Stimulated activated CD4-positive, alpha-beta T cell treated with anti-CD3 and anti-CD28 coated beads, Interleukin-1b, Interleukin-23, amount 100 ng/mL, for 1 hour (primary cell): ENCODE measurements at regions not wholly inside any gene's neighbourhood (a gene's known extent, or its start where the extent isn't known, plus 50 kb on each side); places are given as distances from the start of the nearest gene placed in this dataset.

Source experiments
- DNase-seq, 2 donors: peaks; one replicate each; pipeline ENCODE4 v3.0.0-alpha.2; 2020; ENCODE audit warnings: low read depth in 2 of 2

- DNase-seq = no peak
Measured at GRCh38 chr7:25844102-25844870, 307.7 kb upstream of the NFE2L3 start.

DNA sequence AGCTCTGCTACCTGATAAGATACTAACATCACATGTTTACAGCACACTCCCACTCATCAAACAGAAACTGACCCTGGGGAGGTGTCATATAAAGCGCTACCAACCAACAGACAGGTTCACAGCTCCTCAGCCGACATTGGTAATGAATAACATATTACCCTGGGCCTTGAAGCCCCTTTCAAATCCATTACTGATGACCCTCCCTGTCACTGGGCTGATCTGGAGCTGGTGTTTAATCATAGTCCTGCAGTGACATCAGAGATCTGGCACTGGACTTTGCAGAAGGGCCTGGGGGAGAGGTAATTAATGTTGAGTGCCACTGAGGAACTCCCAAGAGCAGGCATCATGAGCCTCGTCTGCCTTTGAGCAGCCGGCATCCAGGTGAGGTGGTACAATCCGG lies 306.5 kb upstream of the NFE2L3 start:
- no peak for DNase-seq

GRCh38 chr7:25846722-25847121 lies 305.3 kb upstream of the NFE2L3 start:
- DNase-seq = no peak

DNA sequence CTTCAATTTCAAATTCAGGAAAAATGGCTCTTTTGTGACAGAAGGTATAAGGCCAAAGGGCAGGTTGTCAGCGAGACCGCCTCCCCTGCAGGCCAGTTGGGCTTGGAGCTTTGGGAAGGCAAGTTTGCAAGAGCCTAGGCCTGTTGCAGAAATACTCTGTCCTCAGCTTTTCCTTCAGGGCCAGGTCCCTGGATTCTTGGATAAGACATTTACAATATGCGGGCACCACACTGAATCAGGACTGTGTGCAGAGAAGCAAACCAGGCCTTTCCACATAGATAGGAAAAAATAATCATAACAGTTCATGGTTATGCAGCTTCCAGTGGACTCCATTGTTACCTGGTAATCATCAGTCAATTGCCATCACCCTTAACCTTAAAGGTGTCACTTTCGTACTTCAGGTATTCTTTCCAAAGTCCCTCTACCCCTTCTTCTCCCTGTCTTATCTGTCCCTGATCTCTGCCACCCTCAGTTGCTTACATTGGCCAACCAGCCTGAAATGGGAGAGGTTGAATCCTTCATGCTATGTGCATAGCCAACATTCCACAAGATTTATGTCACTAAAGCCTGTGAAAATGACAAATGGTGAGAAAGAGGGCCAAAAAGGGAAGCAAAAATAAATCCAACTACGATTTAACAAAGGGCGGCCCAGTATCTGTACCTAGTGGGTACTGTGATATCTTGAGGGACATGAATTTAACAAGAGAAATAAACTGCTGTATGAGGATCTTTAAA lies 304.5 kb upstream of the NFE2L3 start:
- no peak for DNase-seq

GRCh38 chr7:25849500-25850184 lies 302.4 kb upstream of the NFE2L3 start:
- no peak for DNase-seq

DNA sequence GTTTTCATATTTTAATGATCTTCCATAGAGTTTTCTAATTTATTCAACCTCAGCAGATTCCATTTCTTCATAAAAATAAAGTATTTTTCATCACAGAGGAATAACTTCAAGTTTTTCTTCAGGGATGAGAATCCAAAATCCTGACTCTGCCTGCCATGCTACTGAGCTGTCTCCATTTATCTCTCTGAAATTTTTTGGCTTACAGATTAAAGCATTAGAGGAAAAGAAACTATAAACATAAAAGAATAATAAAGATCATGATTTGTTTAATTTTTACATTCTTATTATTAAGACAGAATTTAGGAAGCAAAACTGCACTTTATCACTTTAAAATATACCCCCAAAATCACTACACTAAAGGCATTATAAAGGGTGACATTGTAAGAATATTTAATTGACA lies 301.8 kb upstream of the NFE2L3 start:
- no peak for DNase-seq

DNA sequence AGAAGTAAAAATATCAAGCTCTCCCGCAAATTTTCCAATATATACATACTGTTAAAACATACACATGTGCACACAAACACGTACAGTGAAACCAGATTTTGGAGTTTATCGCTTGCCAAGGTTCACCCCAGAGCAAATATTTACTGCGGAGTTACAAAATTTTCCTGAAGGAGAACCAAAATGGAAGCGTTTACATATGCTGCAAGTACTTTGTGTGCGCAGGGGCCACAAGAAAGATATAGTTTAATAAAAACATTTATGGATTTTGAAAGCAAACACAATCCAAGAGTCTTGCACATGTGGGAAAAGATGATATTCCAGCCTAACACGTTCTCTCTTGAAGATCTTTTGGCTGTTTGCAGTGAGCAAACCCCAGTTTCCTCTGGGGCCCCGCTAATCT lies 301.3 kb upstream of the NFE2L3 start:
- no peak for DNase-seq

DNA sequence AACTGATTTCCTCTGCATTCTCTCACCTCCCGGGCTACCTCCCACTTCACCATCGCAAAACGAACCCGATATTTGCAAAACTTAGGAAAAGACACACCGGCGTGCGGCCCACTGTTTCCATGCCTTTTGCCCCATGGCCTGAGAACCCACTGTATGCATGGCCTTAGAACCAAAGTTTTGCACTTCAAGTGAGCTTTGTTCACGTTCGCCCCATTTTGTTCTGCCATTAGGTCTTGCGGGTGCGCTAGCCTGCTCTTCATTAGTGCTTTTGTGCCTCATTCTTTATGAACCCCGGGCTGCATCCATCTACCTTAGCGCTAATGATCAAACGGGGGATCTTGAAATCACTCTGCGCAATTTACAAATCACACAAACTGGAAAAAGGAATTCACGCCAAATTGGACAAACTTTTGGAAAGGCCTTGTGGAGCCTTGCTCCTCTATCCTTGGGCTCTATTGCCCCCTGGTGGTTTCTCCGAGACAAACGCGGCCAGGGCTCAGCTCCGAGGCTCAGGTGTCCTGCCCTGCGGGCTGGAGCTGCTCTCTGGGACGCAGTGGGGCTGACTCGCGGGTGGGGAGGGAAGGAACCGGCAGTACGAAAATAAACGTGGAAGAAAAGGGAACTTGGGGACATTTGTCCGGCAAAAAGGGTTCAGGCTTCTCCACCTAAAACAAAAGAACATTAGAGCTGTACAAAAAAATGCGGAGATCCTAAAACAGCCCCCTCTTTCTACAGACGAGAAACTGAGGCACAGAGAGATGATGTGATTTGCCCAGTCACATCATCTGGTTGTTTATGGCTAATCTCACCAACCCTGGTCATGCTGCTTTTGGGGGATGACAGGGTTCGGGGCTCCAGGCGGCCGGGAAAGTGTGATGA lies 300.4 kb upstream of the NFE2L3 start:
- no peak for DNase-seq

- no peak for DNase-seq
Measured at GRCh38 chr7:25852211-25852938, 299.6 kb upstream of the NFE2L3 start.

GRCh38 chr7:25852939-25853271 lies 299.1 kb upstream of the NFE2L3 start:
- DNase-seq = no peak

DNA sequence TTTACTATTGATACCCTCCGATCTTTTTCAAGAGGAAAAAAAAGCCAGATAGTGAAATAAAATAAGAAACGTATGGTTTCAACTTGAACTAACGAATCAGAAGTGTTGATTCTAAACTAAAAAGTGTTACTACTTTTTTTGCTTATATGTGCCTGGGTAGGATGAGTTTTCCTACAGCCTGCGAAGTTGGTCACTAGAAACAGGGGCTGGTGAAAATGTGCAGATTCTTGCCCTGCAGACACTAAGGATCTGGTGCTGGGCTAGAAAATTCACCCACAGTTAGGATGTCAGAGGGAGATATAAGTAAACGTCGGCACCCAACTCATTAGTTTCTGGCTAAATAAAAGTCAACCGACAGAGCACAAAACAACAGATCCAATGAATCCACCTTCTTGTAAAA lies 298.7 kb upstream of the NFE2L3 start:
- no peak for DNase-seq

DNA sequence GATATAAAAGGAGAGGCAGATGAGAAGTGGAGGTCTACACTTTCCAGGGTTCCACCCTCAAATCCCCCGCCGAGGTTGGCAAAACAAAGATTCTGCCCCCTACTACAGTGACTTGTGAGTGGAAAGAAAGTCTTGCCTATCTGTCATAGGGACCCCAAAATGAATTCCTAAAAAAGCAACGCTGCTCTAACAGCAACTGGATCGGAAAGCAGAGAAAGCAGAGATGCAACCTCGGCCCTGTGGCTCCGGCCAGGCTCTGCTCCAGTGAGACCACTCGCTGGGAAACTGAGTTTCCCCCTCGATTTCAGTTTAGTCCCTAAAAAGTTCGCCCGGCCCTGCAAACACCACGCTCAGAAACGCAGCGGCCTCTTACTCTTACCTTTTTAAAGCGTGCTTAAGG lies 297.9 kb upstream of the NFE2L3 start:
- DNase-seq = no peak

DNA sequence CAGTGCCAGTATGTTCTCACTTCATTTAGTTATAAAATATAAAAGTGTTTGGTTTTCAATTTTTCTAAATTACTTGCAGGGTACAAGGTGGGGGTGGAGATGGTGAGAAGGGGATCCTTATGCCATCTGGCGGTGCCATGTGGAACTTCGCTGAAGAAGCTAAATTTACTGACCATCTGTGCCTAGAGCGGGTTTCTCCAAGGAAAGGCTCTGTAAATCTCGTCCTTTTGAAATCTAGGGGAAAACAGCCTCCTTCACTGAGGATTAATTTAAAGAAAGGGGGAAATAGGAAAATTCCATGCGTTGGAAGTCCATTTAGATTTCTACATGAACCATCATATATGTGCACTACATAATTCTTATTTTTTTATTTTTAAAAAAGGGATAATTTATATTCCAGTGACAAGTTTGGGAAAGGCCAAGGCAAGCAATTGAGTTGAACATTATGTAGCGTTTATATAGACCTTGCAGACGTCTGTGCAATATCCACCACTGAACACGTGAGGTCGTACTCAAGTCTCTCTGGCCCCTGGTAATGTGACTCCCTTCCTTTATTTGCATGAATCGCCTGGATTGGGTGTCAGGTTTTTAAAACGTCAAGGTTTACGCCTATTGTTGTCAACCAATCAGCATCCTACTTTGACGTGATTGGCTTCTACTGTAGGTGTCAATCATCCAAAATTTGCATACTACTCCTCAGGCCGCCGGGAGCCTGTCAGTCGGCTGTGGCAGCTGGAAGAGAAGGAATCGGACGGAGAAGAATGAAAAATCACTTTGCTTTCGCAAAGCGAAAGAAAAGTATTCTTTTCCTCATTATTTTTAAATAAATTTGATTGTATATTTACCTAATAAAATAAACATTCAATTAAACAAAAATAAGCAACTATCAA lies 297.1 kb upstream of the NFE2L3 start:
- no peak for DNase-seq

- DNase-seq = no peak
Measured at GRCh38 chr7:25855854-25856782, 295.9 kb upstream of the NFE2L3 start.

- DNase-seq = no peak
Measured at GRCh38 chr7:25857376-25858067, 294.5 kb upstream of the NFE2L3 start.

- DNase-seq = no peak
Measured at GRCh38 chr7:25858200-25858524, 293.8 kb upstream of the NFE2L3 start.

- no peak for DNase-seq
Measured at GRCh38 chr7:25858525-25859411, 293.2 kb upstream of the NFE2L3 start.
